ENCODE measurements at regions not wholly inside any gene's neighbourhood (a gene's known extent, or its start where the extent isn't known, plus 50 kb on each side); places are given as distances from the start of the nearest gene placed in this dataset.
"Not testable (repeated sequence)": the region's sequence is repeated elsewhere in the genome, so short reads cannot be mapped to it uniquely, and the experiment has no call there.

DNA sequence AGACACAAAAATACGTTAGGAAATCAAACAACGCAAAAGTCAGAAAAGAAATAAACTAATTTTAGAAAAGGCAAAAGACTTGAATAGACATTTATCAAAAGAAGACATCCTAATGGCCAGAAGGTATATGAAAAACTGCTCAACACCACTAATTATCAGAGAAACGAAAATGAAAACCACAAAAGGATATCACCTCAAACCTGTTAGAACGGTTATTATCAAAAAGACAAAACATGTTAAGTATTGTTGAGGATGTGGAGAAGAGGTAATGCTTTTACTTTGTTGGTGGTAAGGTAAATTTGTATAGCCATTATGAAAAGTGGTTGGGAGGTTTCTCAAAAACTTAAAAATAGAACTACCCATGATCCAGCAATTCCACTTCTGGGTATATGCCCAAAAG lies 230.0 kb upstream of the RGMB start:
- intact Hi-C loops (cut with DNase I): no loop called here
- WGBS, 2 donors: 75 to 77% methylated on average over 4 of the region's 4 CpGs
- ATAC-seq (no peak), DNase-seq (no peak)
- TF ChIP-seq, protein P1, sequence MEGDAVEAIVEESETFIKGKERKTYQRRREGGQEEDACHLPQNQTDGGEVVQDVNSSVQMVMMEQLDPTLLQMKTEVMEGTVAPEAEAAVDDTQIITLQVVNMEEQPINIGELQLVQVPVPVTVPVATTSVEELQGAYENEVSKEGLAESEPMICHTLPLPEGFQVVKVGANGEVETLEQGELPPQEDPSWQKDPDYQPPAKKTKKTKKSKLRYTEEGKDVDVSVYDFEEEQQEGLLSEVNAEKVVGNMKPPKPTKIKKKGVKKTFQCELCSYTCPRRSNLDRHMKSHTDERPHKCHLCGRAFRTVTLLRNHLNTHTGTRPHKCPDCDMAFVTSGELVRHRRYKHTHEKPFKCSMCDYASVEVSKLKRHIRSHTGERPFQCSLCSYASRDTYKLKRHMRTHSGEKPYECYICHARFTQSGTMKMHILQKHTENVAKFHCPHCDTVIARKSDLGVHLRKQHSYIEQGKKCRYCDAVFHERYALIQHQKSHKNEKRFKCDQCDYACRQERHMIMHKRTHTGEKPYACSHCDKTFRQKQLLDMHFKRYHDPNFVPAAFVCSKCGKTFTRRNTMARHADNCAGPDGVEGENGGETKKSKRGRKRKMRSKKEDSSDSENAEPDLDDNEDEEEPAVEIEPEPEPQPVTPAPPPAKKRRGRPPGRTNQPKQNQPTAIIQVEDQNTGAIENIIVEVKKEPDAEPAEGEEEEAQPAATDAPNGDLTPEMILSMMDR (IDR thresholded peaks at IDR 0.05): no peak
- H3K9me3 ChIP-seq: peaks cover 0 to 45% (median 19%) of the 10 kb centered on the region in 11 donors
- H3K36me3 ChIP-seq: no peaks in the 10 kb centered on the region
- no peak overlapping the region for H3K4me3 ChIP-seq
- H3K27me3 ChIP-seq: no peaks in the 10 kb centered on the region
- no peak overlapping the region for H3K27ac ChIP-seq
- no peaks in the 10 kb centered on the region for H3K4me1 ChIP-seq

DNA sequence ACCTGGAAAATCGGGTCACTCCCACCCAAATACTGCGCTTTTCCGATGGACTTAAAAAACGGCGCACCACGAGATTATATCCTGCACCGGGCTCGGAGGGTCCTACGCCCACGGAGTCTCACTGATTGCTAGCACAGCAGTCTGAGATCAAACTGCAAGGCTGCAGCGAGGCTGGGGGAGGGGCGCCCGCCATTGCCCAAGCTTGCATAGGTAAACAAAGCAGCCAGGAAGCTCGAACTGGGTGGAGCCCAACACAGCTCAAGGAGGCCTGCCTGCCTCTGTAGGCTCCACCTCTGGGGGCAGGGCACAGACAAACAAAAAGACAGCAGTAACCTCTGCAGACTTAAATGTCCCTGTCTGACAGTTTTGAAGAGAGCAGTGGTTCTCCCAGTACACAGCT lies 226.5 kb upstream of the RGMB start:
- H3K27ac ChIP-seq; intact Hi-C loops (cut with DNase I); H3K36me3 ChIP-seq; DNase-seq; H3K4me3 ChIP-seq; H3K27me3 ChIP-seq; H3K4me1 ChIP-seq; ATAC-seq: not testable (repeated sequence)
- peaks cover 0 to 28% (median 6%) of the 10 kb centered on the region in 11 donors for H3K9me3 ChIP-seq
- 57 to 86% methylated on average over 9 to 10 of the region's 14 CpGs for WGBS, 2 donors

GRCh38 chr5:98556712-98557111 lies 216.8 kb upstream of the RGMB start:
- TF ChIP-seq, protein P1 (IDR thresholded peaks at IDR 0.05): no peak
- Histone ChIP-seq H3K36me3 (no peaks in the 10 kb centered on the region), H3K9me3 (peaks cover 0 to 9% (median 0%) of the 10 kb centered on the region in 11 donors), H3K27me3 (no peaks in the 10 kb centered on the region), H3K4me3 (no peak overlapping the region), H3K27ac (no peak overlapping the region), H3K4me1 (no peaks in the 10 kb centered on the region)
- 91 to 100% methylated on average over 1 of the region's 1 CpG for WGBS, 2 donors
- no peak for ATAC-seq
- DNase-seq: no peak
- intact Hi-C loops (cut with DNase I): no loop called here

DNA sequence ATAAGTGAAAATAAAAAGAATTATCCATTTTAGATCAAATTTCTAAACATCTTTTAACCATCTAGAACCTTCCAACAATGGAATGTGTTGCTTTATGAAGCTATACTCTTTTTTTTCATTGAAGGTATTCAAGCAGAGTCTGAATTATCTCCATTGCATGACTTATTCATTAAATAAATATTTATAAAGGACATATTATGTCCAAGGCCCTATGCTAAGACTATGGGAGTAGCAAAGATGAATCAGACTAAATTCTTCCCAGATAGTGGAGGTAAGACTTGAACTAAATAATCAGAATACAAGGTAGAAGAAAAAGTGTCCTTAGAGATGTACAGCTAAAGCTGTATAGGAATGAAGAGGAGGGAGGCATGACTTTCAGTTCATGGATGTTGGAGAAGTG lies 215.5 kb upstream of the RGMB start:
- TF ChIP-seq, protein P1 (IDR thresholded peaks at IDR 0.05): no peak
- peaks cover 0 to 9% (median 0%) of the 10 kb centered on the region in 11 donors for H3K9me3 ChIP-seq
- H3K4me1 ChIP-seq: no peaks in the 10 kb centered on the region
- H3K27me3 ChIP-seq: no peaks in the 10 kb centered on the region
- no peaks in the 10 kb centered on the region for H3K36me3 ChIP-seq
- no peak overlapping the region for H3K4me3 ChIP-seq
- intact Hi-C loops (cut with DNase I): no loop called here
- DNase-seq: no peak
- no peak overlapping the region for H3K27ac ChIP-seq
- ATAC-seq: no peak

DNA sequence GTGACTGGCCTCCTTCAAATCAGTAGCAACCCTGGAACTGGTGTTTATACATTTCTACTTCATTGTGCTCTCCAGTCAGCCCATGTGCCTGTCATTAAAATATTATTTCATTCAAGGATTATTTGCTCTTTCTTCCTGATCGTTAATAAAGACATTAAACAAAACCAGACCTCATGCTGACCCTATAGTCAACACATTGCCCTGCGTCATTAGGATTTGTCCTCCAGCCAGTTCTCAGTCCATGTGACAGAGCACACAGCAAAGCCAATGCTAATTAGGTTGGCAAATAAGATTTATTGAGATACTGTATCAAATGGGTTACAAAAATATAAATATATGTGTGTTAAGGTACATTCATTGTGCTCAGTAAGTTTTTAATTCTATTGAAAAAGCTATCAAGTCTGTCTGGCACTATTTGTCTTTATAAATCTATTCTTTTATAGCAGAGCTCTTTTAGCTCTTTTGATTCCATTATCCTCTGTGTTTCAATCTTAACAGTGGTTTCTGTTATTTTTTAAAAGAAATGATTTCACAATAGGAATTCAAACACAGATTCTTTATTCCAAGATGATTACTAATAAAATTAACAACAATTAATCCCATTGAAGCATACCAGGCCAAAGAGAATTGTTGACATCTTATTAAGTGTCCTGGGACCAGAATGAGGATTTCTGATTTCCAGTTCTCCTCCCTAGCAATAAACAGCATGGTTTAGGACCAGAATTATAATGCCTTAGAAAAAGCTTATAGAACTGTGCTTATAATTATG lies 209.4 kb upstream of the RGMB start:
- H3K27me3 ChIP-seq: no peaks in the 10 kb centered on the region
- intact Hi-C loops (cut with DNase I): no loop called here
- DNase-seq: no peak
- TF ChIP-seq, protein P1 (IDR thresholded peaks at IDR 0.05): no peak
- H3K4me1 ChIP-seq: no peaks in the 10 kb centered on the region
- no peak overlapping the region for H3K4me3 ChIP-seq
- no peak overlapping the region for H3K27ac ChIP-seq
- ATAC-seq: no peak
- H3K36me3 ChIP-seq: no peaks in the 10 kb centered on the region
- H3K9me3 ChIP-seq: no peaks in the 10 kb centered on the region
- WGBS, 2 donors: 66 to 71% methylated on average over 2 of the region's 2 CpGs
